GM23248 (cell line): ENCODE measurements at regions not wholly inside any gene's neighbourhood (a gene's known extent, or its start where the extent isn't known, plus 50 kb on each side); places are given as distances from the start of the nearest gene placed in this dataset.

Experiments used
- EZH2 ChIP-seq: fragments of 200-600 bp; sonication (generic); IDR thresholded peaks from 2 replicates; pipeline ENCODE4 v1.6.1; 2018; ENCODE audit warnings: antibody characterized with exemption, mild to moderate bottlenecking; ENCODE audit not compliant: insufficient read depth, poor library complexity, severe bottlenecking
- EZH2phosphoT487 ChIP-seq: fragments of 200-600 bp; sonication (generic); IDR thresholded peaks from 2 replicates; pipeline ENCODE4 v1.6.1; 2018; ENCODE audit warnings: antibody characterized with exemption, moderate library complexity, mild to moderate bottlenecking, low read depth; ENCODE audit not compliant: insufficient read depth

- no peak for TF ChIP-seq EZH2
- TF ChIP-seq EZH2phosphoT487, result no peak
Measured at GRCh38 chr6:71127374-71127773, 161.2 kb upstream of the OGFRL1 start.
